H1 (cell line): ENCODE measurements at regions not wholly inside any gene's neighbourhood (a gene's known extent, or its start where the extent isn't known, plus 50 kb on each side); places are given as distances from the start of the nearest gene placed in this dataset.

Experiments
- CTCF ChIA-PET: fragments of 300-600 bp; sonication (Branson Sonifier 250); formaldehyde crosslinking; loops from one replicate; lab custom pipeline; 2021; ENCODE audit not compliant: partially characterized antibody; lab: Charles Lee
- POLR2A ChIA-PET: fragments of 300-600 bp; sonication (Branson Sonifier 250); formaldehyde crosslinking; loops from one replicate; lab custom pipeline; 2021; ENCODE audit warnings: inconsistent platforms; ENCODE audit not compliant: partially characterized antibody; lab: Charles Lee
- DNase-seq, 2 experiments: peaks; one replicate each; pipeline versions ENCODE4 v3.0.0 to v3.0.0-alpha.2; 2010 to 2022; ENCODE audit warnings: low spot score in 2 of 2, low read depth in 1 of 2, mixed read lengths in 1 of 2
- FAIRE-seq: peaks from 2 replicates; lab custom pipeline; 2011; peaks lifted over from hg19 to GRCh38; lab: Jason Lieb, UNC
- H2AFZ ChIP-seq: 2 replicates; pipeline ENCODE4 v1.8.1; 2012; ENCODE audit warnings: low read length, inconsistent platforms
- H2AK5ac ChIP-seq: 2 replicates; pipeline ENCODE4 v1.6.1; 2013; ENCODE audit warnings: low read depth, low read length
- H2BK120ac ChIP-seq: replicated peaks from 2 replicates; pipeline ENCODE3; 2013; ENCODE audit warnings: low read depth, low read length, inconsistent platforms
- H2BK12ac ChIP-seq: 2 replicates; pipeline ENCODE4 v1.6.1; 2013; ENCODE audit warnings: low read depth, low read length
- H2BK15ac ChIP-seq: 2 replicates; pipeline ENCODE4 v1.6.1; 2013; ENCODE audit warnings: low read length
- H2BK20ac ChIP-seq: 2 replicates; pipeline ENCODE4 v1.6.1; 2013; ENCODE audit warnings: low read length
- H2BK5ac ChIP-seq: 2 replicates; pipeline ENCODE4 v1.6.1; 2013; ENCODE audit warnings: low read depth, low read length
- H3K14ac ChIP-seq: 2 replicates; pipeline ENCODE4 v1.6.1; 2013; ENCODE audit warnings: inconsistent platforms; ENCODE audit not compliant: insufficient read length
- H3K18ac ChIP-seq: 2 replicates; pipeline ENCODE4 v1.6.1; 2013; ENCODE audit warnings: low read length; ENCODE audit errors: extremely low read depth
- H3K23ac ChIP-seq: 2 replicates; pipeline ENCODE4 v1.6.1; 2013; ENCODE audit warnings: inconsistent platforms; ENCODE audit not compliant: insufficient read length
- H3K23me2 ChIP-seq: 2 replicates; pipeline ENCODE4 v1.6.1; 2013; ENCODE audit warnings: low read depth, low read length
- H3K27ac ChIP-seq: 2 replicates; pipeline ENCODE4 v1.6.1; 2011; ENCODE audit warnings: low read depth, low read length, inconsistent platforms
- H3K27me3 ChIP-seq, 4 experiments: replicated peaks in 1 of 4; 1 replicate in 1 of 4; 2 replicates in 3 of 4; pipeline versions ENCODE4 v1.6.1 to v1.8.1; 2011 to 2013; ENCODE audit warnings: low read length in 3 of 4, mild to moderate bottlenecking in 3 of 4, inconsistent platforms in 2 of 4, mixed read lengths in 2 of 4, moderate library complexity in 1 of 4; ENCODE audit not compliant: control insufficient read depth in 3 of 4, insufficient read depth in 3 of 4; ENCODE audit errors: extremely low read depth in 1 of 4
- H3K36me3 ChIP-seq, 4 experiments: 2 replicates each; pipeline versions ENCODE4 v1.6.1 to v1.8.1; 2011 to 2013; ENCODE audit warnings: mild to moderate bottlenecking in 4 of 4, low read length in 3 of 4, moderate library complexity in 2 of 4, control low read depth in 1 of 4, inconsistent platforms in 1 of 4; ENCODE audit not compliant: insufficient read depth in 4 of 4, control insufficient read depth in 2 of 4
- H3K4ac ChIP-seq: replicated peaks from 2 replicates; pipeline ENCODE3; 2013; ENCODE audit warnings: low read length, low read depth, mixed read lengths, inconsistent platforms; ENCODE audit not compliant: insufficient read length
- H3K4me1 ChIP-seq, 4 experiments: replicated peaks in 1 of 4; 1 replicate in 1 of 4; 2 replicates in 3 of 4; pipeline versions ENCODE4 v1.6.1 to v1.8.1; 2011 to 2013; ENCODE audit warnings: low read length in 3 of 4, inconsistent platforms in 2 of 4, mixed read lengths in 1 of 4; ENCODE audit not compliant: insufficient read depth in 4 of 4, control insufficient read depth in 3 of 4
- H3K4me2 ChIP-seq, 2 experiments: 2 replicates each; pipeline versions ENCODE4 v1.6.1 to v1.8.1; 2011 to 2013; ENCODE audit warnings: low read depth in 2 of 2, low read length in 2 of 2, control low read depth in 1 of 2, inconsistent platforms in 1 of 2, mild to moderate bottlenecking in 1 of 2; ENCODE audit not compliant: insufficient read depth in 1 of 2
- H3K4me3 ChIP-seq, 4 experiments: fragments of 200-600, 300-600 bp in 1 of 4; sonication (generic), shearing (Covaris generic), sonication (Bioruptor Twin) in 1 of 4; 2 replicates each; pipeline versions ENCODE4 v1.5.1 to v1.8.1; 2011 to 2016; ENCODE audit warnings: low read length in 4 of 4, low read depth in 3 of 4, control low read depth in 2 of 4, inconsistent platforms in 2 of 4, mild to moderate bottlenecking in 2 of 4, mixed read lengths in 1 of 4, moderate library complexity in 1 of 4; ENCODE audit not compliant: insufficient read depth in 2 of 4; ENCODE audit errors: extremely low read depth in 1 of 4
- H3K56ac ChIP-seq: replicated peaks from 2 replicates; pipeline ENCODE3; 2013; ENCODE audit warnings: low read depth, mild to moderate bottlenecking, mixed read lengths, low read length, inconsistent platforms; ENCODE audit not compliant: insufficient read length
- H3K79me1 ChIP-seq: 2 replicates; pipeline ENCODE4 v1.6.1; 2013; ENCODE audit warnings: low read depth, low read length, control low read depth
- H3K79me2 ChIP-seq, 2 experiments: 2 replicates each; pipeline versions ENCODE4 v1.6.1 to v1.8.1; 2012 to 2013; ENCODE audit warnings: low read length in 2 of 2, mild to moderate bottlenecking in 2 of 2, inconsistent platforms in 1 of 2; ENCODE audit not compliant: insufficient read depth in 2 of 2, control insufficient read depth in 1 of 2
- H3K9ac ChIP-seq, 4 experiments: replicated peaks in 1 of 4; 1 replicate in 1 of 4; 2 replicates in 3 of 4; pipeline versions ENCODE4 v1.6.1 to v1.8.1; 2011 to 2013; ENCODE audit warnings: low read depth in 3 of 4, low read length in 3 of 4, control low read depth in 2 of 4, mild to moderate bottlenecking in 2 of 4, moderate library complexity in 2 of 4, inconsistent platforms in 1 of 4; ENCODE audit errors: extremely low read depth in 1 of 4
- H3K9me3 ChIP-seq, 2 experiments: 2 replicates each; pipeline versions ENCODE4 v1.6.1 to v1.8.1; 2012 to 2013; ENCODE audit warnings: mild to moderate bottlenecking in 2 of 2, moderate library complexity in 2 of 2, control low read depth in 1 of 2, inconsistent platforms in 1 of 2, low read depth in 1 of 2, low read length in 1 of 2, mixed read lengths in 1 of 2; ENCODE audit not compliant: insufficient read depth in 2 of 2
- H4K20me1 ChIP-seq, 2 experiments: replicated peaks in 1 of 2; 2 replicates each; pipeline versions ENCODE3 to v1.8.1; 2011 to 2013; ENCODE audit warnings: inconsistent platforms in 2 of 2, low read length in 2 of 2, mild to moderate bottlenecking in 1 of 2; ENCODE audit not compliant: insufficient read depth in 2 of 2, control insufficient read depth in 1 of 2
- H4K5ac ChIP-seq: 2 replicates; pipeline ENCODE4 v1.6.1; 2013; ENCODE audit warnings: low read length, low read depth, mixed read lengths, inconsistent platforms; ENCODE audit not compliant: insufficient read length
- H4K8ac ChIP-seq: 2 replicates; pipeline ENCODE4 v1.8.0; 2013; ENCODE audit warnings: mild to moderate bottlenecking, moderate library complexity, low read length, inconsistent platforms; ENCODE audit not compliant: insufficient read depth; ENCODE audit errors: extremely low read depth
- H4K91ac ChIP-seq: replicated peaks from 2 replicates; pipeline ENCODE3; 2013; ENCODE audit warnings: low read length, mixed read lengths, inconsistent platforms; ENCODE audit not compliant: insufficient read length
- BACH1 ChIP-seq: IDR thresholded peaks from 2 replicates; pipeline ENCODE4 v1.6.1; 2012; ENCODE audit warnings: low read length, improper control_type of control experiment
- EP300 ChIP-seq, 2 experiments: IDR thresholded peaks; 1 replicate in 1 of 2; 2 replicates in 1 of 2; pipeline ENCODE4 v1.6.1; 2011 to 2012; ENCODE audit warnings: low read depth in 2 of 2, low read length in 2 of 2, mild to moderate bottlenecking in 2 of 2, borderline replicate concordance in 1 of 2, inconsistent platforms in 1 of 2, moderate library complexity in 1 of 2
- GABPA ChIP-seq: IDR thresholded peaks from 2 replicates; pipeline ENCODE4 v1.6.1; 2011; ENCODE audit warnings: mild to moderate bottlenecking, low read length, moderate library complexity, borderline replicate concordance; ENCODE audit not compliant: insufficient read depth
- KDM1A ChIP-seq: fragments of 200-600, 300-600 bp; sonication (generic); IDR thresholded peaks from 2 replicates; pipeline ENCODE4 v1.7.1; 2016; ENCODE audit warnings: mild to moderate bottlenecking, low read length, borderline replicate concordance
- SP4 ChIP-seq: IDR thresholded peaks from 2 replicates; pipeline ENCODE4 v1.6.1; 2012; ENCODE audit warnings: low read length, inconsistent platforms
- WGBS, 2 experiments: shearing (Covaris generic) in 1 of 2; methylation state at CpG; one replicate each; pipeline versions ENCODE4 v1.1.6 to v1.1.7; 2013 to 2015; ENCODE audit warnings: low lambda C conversion rate in 2 of 2, mixed read lengths in 2 of 2, inconsistent platforms in 1 of 2, low coverage in 1 of 2, missing lambda C conversion rate in 1 of 2; ENCODE audit not compliant: insufficient replicate concordance in 2 of 2, insufficient coverage in 1 of 2, insufficient read length in 1 of 2; ENCODE audit errors: extremely low coverage in 1 of 2, missing lambda C conversion rate in 1 of 2; 5-methylcytosine and 5-hydroxymethylcytosine counted together
- TF ChIP-seq, protein P1 (sequence below), 3 experiments: IDR thresholded peaks; 1 replicate in 2 of 3; 2 replicates in 1 of 3; pipeline versions ENCODE4 v1.5.1 to v1.6.1; 2011; ENCODE audit warnings: low read length in 3 of 3, mild to moderate bottlenecking in 3 of 3, inconsistent platforms in 2 of 3, low read depth in 1 of 3, moderate library complexity in 1 of 3; ENCODE audit not compliant: insufficient read depth in 1 of 3; ENCODE audit errors: control extremely low read depth in 1 of 3

DNA sequence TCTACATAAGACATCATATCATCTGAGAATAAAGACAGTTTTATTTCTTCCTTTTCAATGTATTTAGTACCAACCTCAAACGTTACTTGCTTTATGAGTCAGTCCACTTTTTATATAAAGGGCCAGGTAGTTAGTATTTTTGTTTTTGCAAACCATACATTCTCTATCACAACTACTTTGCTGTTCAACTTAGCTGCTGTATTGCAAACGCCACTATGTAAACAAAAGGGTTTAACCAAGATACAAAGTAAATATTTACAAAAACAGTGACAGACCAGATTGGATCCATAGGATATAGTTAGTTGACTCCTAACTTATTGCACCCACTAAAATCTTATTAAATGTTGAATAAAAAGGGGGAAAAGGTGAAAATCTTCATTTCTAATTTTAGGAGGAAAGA is 87.7 kb upstream of the FOXG1 start:
- Histone ChIP-seq H3K9me3 (peaks cover 0 to 2% of the 10 kb centered on the region in 2 experiments; a peak in 1 of 4 replicates), H3K23me2 (no peaks in the 10 kb centered on the region), H3K56ac (no peak overlapping the region), H3K4me2 (no peak overlapping the region), H2BK5ac (no peak overlapping the region), H3K27ac (no peak overlapping the region), H3K36me3 (no peaks in the 10 kb centered on the region), H2AFZ (no peak overlapping the region), H3K23ac (no peak overlapping the region), H3K14ac (no peak overlapping the region), H3K27me3 (no peaks in the 10 kb centered on the region), H3K18ac (no peak overlapping the region), H3K79me2 (no peaks in the 10 kb centered on the region), H3K4ac (no peak overlapping the region), H2BK20ac (no peak overlapping the region), H4K20me1 (no peaks in the 10 kb centered on the region), H2BK12ac (no peak overlapping the region), H4K8ac (no peak overlapping the region), H2AK5ac (no peak overlapping the region), H2BK120ac (no peak overlapping the region), H2BK15ac (no peak overlapping the region), H3K9ac (peak overlapping the region in 1 of 4 experiments; percentile 34; a peak in 1 of 7 replicates), H3K4me1 (no peaks in the 10 kb centered on the region), H3K79me1 (no peaks in the 10 kb centered on the region), H4K91ac (no peak overlapping the region), H4K5ac (no peak overlapping the region), H3K4me3 (no peak overlapping the region)
- POLR2A ChIA-PET: no interaction called here
- TF ChIP-seq KDM1A: no peak
- no peak for TF ChIP-seq BACH1
- TF ChIP-seq GABPA: no peak
- no peak for TF ChIP-seq SP4
- TF ChIP-seq EP300 (IDR thresholded peaks at IDR 0.05; ENCODE audit: borderline replicate concordance in 1 of 2, low read depth in 2 of 2, low read length in 2 of 2): no peak
- TF ChIP-seq, protein P1, sequence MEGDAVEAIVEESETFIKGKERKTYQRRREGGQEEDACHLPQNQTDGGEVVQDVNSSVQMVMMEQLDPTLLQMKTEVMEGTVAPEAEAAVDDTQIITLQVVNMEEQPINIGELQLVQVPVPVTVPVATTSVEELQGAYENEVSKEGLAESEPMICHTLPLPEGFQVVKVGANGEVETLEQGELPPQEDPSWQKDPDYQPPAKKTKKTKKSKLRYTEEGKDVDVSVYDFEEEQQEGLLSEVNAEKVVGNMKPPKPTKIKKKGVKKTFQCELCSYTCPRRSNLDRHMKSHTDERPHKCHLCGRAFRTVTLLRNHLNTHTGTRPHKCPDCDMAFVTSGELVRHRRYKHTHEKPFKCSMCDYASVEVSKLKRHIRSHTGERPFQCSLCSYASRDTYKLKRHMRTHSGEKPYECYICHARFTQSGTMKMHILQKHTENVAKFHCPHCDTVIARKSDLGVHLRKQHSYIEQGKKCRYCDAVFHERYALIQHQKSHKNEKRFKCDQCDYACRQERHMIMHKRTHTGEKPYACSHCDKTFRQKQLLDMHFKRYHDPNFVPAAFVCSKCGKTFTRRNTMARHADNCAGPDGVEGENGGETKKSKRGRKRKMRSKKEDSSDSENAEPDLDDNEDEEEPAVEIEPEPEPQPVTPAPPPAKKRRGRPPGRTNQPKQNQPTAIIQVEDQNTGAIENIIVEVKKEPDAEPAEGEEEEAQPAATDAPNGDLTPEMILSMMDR (IDR thresholded peaks at IDR 0.05; ENCODE audit: control extremely low read depth in 1 of 3, insufficient read depth in 1 of 3, low read depth in 1 of 3, low read length in 3 of 3): no peak
- DNase-seq: no peak
- CTCF ChIA-PET: no interaction called here
- WGBS, 2 experiments: 90% methylated on average over 2 of the region's 2 CpGs; no CpG with 5 or more reads in 1 of the 2 experiments
- no peak for FAIRE-seq
